ENCODE measurements at regions not wholly inside any gene's neighbourhood (a gene's known extent, or its start where the extent isn't known, plus 50 kb on each side); places are given as distances from the start of the nearest gene placed in this dataset.

GRCh38 chr11:131299598-131300438 lies 70.6 kb upstream of the NTM start:
- H3K27me3 ChIP-seq, result peaks cover 26% of the 10 kb centered on the region
- no peaks in the 10 kb centered on the region for H3K36me3 ChIP-seq
- no peak for ATAC-seq
- TF ChIP-seq POLR2A (IDR thresholded peaks at IDR 0.05) (no peak), POLR2AphosphoS5 (IDR thresholded peaks at IDR 0.05) (no peak), EP300 (IDR thresholded peaks at IDR 0.05) (no peak), CTCF (IDR thresholded peaks at IDR 0.05) (no peak)
- no peaks in the 10 kb centered on the region for H3K4me1 ChIP-seq
- H3K4me3 ChIP-seq, result no peak overlapping the region
- H3K27ac ChIP-seq, result no peak overlapping the region
- 53 to 61% methylated on average over 10 to 12 of the region's 13 CpGs for WGBS, 2 donors (ENCODE audit: low coverage in 1 of 2)
- H3K9me3 ChIP-seq, result no peaks in the 10 kb centered on the region

- no peaks in the 10 kb centered on the region for H3K4me1 ChIP-seq
- ATAC-seq, result no peak
- no peak overlapping the region for H3K27ac ChIP-seq
- no peaks in the 10 kb centered on the region for H3K36me3 ChIP-seq
- WGBS, 2 donors (ENCODE audit: low coverage in 1 of 2), result 39 to 40% methylated on average over 8 of the region's 10 CpGs
- no peak overlapping the region for H3K4me3 ChIP-seq
- no peaks in the 10 kb centered on the region for H3K9me3 ChIP-seq
- TF ChIP-seq EP300 (IDR thresholded peaks at IDR 0.05) (no peak), POLR2A (IDR thresholded peaks at IDR 0.05) (no peak), POLR2AphosphoS5 (IDR thresholded peaks at IDR 0.05) (no peak), CTCF (IDR thresholded peaks at IDR 0.05) (no peak)
- H3K27me3 ChIP-seq, result peaks cover 26% of the 10 kb centered on the region
Measured at GRCh38 chr11:131300439-131300717, 70.0 kb upstream of the NTM start.

GRCh38 chr11:131301306-131301705 lies 69.1 kb upstream of the NTM start:
- Histone ChIP-seq H3K4me3 (no peak overlapping the region), H3K4me1 (no peaks in the 10 kb centered on the region), H3K27ac (no peak overlapping the region), H3K27me3 (peaks cover 26% of the 10 kb centered on the region), H3K9me3 (no peaks in the 10 kb centered on the region), H3K36me3 (no peaks in the 10 kb centered on the region)
- TF ChIP-seq EP300 (IDR thresholded peaks at IDR 0.05) (no peak), POLR2A (IDR thresholded peaks at IDR 0.05) (no peak), POLR2AphosphoS5 (IDR thresholded peaks at IDR 0.05) (no peak)
- no peak for ATAC-seq
- WGBS, 2 donors (ENCODE audit: low coverage in 1 of 2), result 55 to 73% methylated on average over 3 to 5 of the region's 5 CpGs

GRCh38 chr11:131302836-131303235 lies 67.6 kb upstream of the NTM start:
- Histone ChIP-seq H3K27ac (no peak overlapping the region), H3K9me3 (no peaks in the 10 kb centered on the region), H3K4me3 (no peak overlapping the region), H3K27me3 (peaks cover 26% of the 10 kb centered on the region), H3K4me1 (no peaks in the 10 kb centered on the region), H3K36me3 (no peaks in the 10 kb centered on the region)
- ATAC-seq, result no peak
- TF ChIP-seq POLR2AphosphoS5 (IDR thresholded peaks at IDR 0.05), result no peak
- TF ChIP-seq EP300 (IDR thresholded peaks at IDR 0.05), result no peak
- TF ChIP-seq CTCF (IDR thresholded peaks at IDR 0.05), result no peak
- TF ChIP-seq POLR2A (IDR thresholded peaks at IDR 0.05), result no peak
- 13% methylated on average over 1 of the region's 1 CpG; no CpG with 5 or more reads in 1 of the 2 donors for WGBS, 2 donors (ENCODE audit: low coverage in 1 of 2)

- peaks cover 26% of the 10 kb centered on the region for H3K27me3 ChIP-seq
- no peaks in the 10 kb centered on the region for H3K9me3 ChIP-seq
- WGBS, 2 donors (ENCODE audit: low coverage in 1 of 2), result 46 to 74% methylated on average over 3 to 4 of the region's 5 CpGs
- no peaks in the 10 kb centered on the region for H3K36me3 ChIP-seq
- H3K4me1 ChIP-seq, result no peaks in the 10 kb centered on the region
- no peak overlapping the region for H3K27ac ChIP-seq
- no peak for TF ChIP-seq POLR2AphosphoS5 (IDR thresholded peaks at IDR 0.05)
- TF ChIP-seq CTCF (IDR thresholded peaks at IDR 0.05), result no peak
- TF ChIP-seq EP300 (IDR thresholded peaks at IDR 0.05), result no peak
- TF ChIP-seq POLR2A (IDR thresholded peaks at IDR 0.05), result no peak
- ATAC-seq, result no peak
- no peak overlapping the region for H3K4me3 ChIP-seq
Measured at GRCh38 chr11:131303611-131304119, 66.8 kb upstream of the NTM start.
